ENCODE measurements at regions not wholly inside any gene's neighbourhood (a gene's known extent, or its start where the extent isn't known, plus 50 kb on each side); places are given as distances from the start of the nearest gene placed in this dataset.
"Not testable (repeated sequence)": the region's sequence is repeated elsewhere in the genome, so short reads cannot be mapped to it uniquely, and the experiment has no call there.

GRCh38 chr5:37950436-37950835, 110.6 kb upstream of the GDNF start:
- no peak overlapping the region for H3K4me3 ChIP-seq (ENCODE audit: low read depth, low read length)
- no peak for TF ChIP-seq CTCF (IDR thresholded peaks at IDR 0.05; ENCODE audit: insufficient read depth, low read length)
- DNase-seq (ENCODE audit: low read depth), result no peak

GRCh38 chr5:37945446-37945845, 105.6 kb upstream of the GDNF start:
- no peak for TF ChIP-seq CTCF (IDR thresholded peaks at IDR 0.05; ENCODE audit: insufficient read depth, low read length)
- H3K4me3 ChIP-seq (ENCODE audit: low read depth, low read length), result no peak overlapping the region
- no peak for DNase-seq (ENCODE audit: low read depth)

GRCh38 chr5:37943136-37943535, 103.3 kb upstream of the GDNF start:
- not testable (repeated sequence) for DNase-seq (ENCODE audit: low read depth)

GRCh38 chr5:37940931-37941623, 101.2 kb upstream of the GDNF start:
- no peak for DNase-seq (ENCODE audit: low read depth)
- no peak for TF ChIP-seq CTCF (IDR thresholded peaks at IDR 0.05; ENCODE audit: insufficient read depth, low read length)
- no peak overlapping the region for H3K4me3 ChIP-seq (ENCODE audit: low read depth, low read length)

More at GRCh38 chr5:37943136-37943535, 103.3 kb upstream of the GDNF start:
- not testable (repeated sequence) for H3K4me3 ChIP-seq (ENCODE audit: low read depth, low read length)

GRCh38 chr5:37938861-37939260, 99.0 kb upstream of the GDNF start:
- no peak for TF ChIP-seq CTCF (IDR thresholded peaks at IDR 0.05; ENCODE audit: insufficient read depth, low read length)
- DNase-seq (ENCODE audit: low read depth), result no peak
- no peak overlapping the region for H3K4me3 ChIP-seq (ENCODE audit: low read depth, low read length)

GRCh38 chr5:37938076-37938852, 98.4 kb upstream of the GDNF start:
- TF ChIP-seq CTCF (IDR thresholded peaks at IDR 0.05; ENCODE audit: insufficient read depth, low read length), result no peak
- no peak for DNase-seq (ENCODE audit: low read depth)
- H3K4me3 ChIP-seq (ENCODE audit: low read depth, low read length), result no peak overlapping the region

- no peak overlapping the region for H3K4me3 ChIP-seq (ENCODE audit: low read depth, low read length)
- no peak for TF ChIP-seq CTCF (IDR thresholded peaks at IDR 0.05; ENCODE audit: insufficient read depth, low read length)
- DNase-seq (ENCODE audit: low read depth), result no peak
These were observed 96.2 kb upstream of the GDNF start for GRCh38 chr5:37936091-37936490.

Data from fibroblast of the aortic adventitia (primary cell).